ENCODE measurements at regions not wholly inside any gene's neighbourhood (a gene's known extent, or its start where the extent isn't known, plus 50 kb on each side); places are given as distances from the start of the nearest gene placed in this dataset.
"Not testable (repeated sequence)": the region's sequence is repeated elsewhere in the genome, so short reads cannot be mapped to it uniquely, and the experiment has no call there.

GRCh38 chr6:6869094-6869493, 238.7 kb upstream of the RREB1 start:
- H3K9me3 Mint-ChIP-seq (ENCODE audit: insufficient read depth), result no peaks in the 10 kb centered on the region
- no peaks in the 10 kb centered on the region for H3K4me1 Mint-ChIP-seq (ENCODE audit: low read depth)
- ChIA-PET POLR2A (no interaction called here), CTCF (interaction anchor here (1.0 to 1.3 kb wide), 2 partner anchors 172 to 192 kb away, joined by 3 read pairs; no protein-coding TSS in a partner anchor)
- H3K36me3 Mint-ChIP-seq (ENCODE audit: low read depth), result no peaks in the 10 kb centered on the region
- no peak overlapping the region for H3K4me3 Mint-ChIP-seq
- DNase-seq (no peak), ATAC-seq (no peak)
- no peak overlapping the region for H3K27ac Mint-ChIP-seq
- H3K27me3 Mint-ChIP-seq (ENCODE audit: low read depth), result no peaks in the 10 kb centered on the region

GRCh38 chr6:6870921-6871320, 236.8 kb upstream of the RREB1 start:
- Mint-ChIP-seq H3K4me3 (no peak overlapping the region), H3K36me3 (ENCODE audit: low read depth) (no peaks in the 10 kb centered on the region), H3K27ac (no peak overlapping the region), H3K27me3 (ENCODE audit: low read depth) (peaks cover 3% of the 10 kb centered on the region), H3K9me3 (ENCODE audit: insufficient read depth) (no peaks in the 10 kb centered on the region), H3K4me1 (ENCODE audit: low read depth) (no peaks in the 10 kb centered on the region)
- ATAC-seq (no peak), DNase-seq (no peak)
- POLR2A ChIA-PET, result no interaction called here
- CTCF ChIA-PET, result no interaction called here

GRCh38 chr6:6872459-6873344, 235.1 kb upstream of the RREB1 start:
- Mint-ChIP-seq H3K9me3 (ENCODE audit: insufficient read depth) (no peaks in the 10 kb centered on the region), H3K4me1 (ENCODE audit: low read depth) (no peaks in the 10 kb centered on the region), H3K27ac (no peak overlapping the region), H3K36me3 (ENCODE audit: low read depth) (no peaks in the 10 kb centered on the region), H3K4me3 (no peak overlapping the region), H3K27me3 (ENCODE audit: low read depth) (peaks cover 4% of the 10 kb centered on the region)
- CTCF ChIA-PET, result interaction anchor here (1.2 kb wide), 1 partner anchor 9 kb away, joined by 3 read pairs; no protein-coding TSS in a partner anchor
- ATAC-seq (no peak), DNase-seq (no peak)
- POLR2A ChIA-PET, result no interaction called here

- CTCF ChIA-PET, result no interaction called here
- no peak for DNase-seq
- Mint-ChIP-seq H3K27me3 (ENCODE audit: low read depth) (peaks cover 4% of the 10 kb centered on the region), H3K36me3 (ENCODE audit: low read depth) (no peaks in the 10 kb centered on the region), H3K4me3 (no peak overlapping the region), H3K9me3 (ENCODE audit: insufficient read depth) (no peaks in the 10 kb centered on the region), H3K4me1 (ENCODE audit: low read depth) (no peaks in the 10 kb centered on the region), H3K27ac (no peak overlapping the region)
- no peak for ATAC-seq
- POLR2A ChIA-PET, result no interaction called here
These were observed 234.0 kb upstream of the RREB1 start for GRCh38 chr6:6873778-6874177.

GRCh38 chr6:6875818-6876470, 231.8 kb upstream of the RREB1 start:
- no peaks in the 10 kb centered on the region for H3K36me3 Mint-ChIP-seq (ENCODE audit: low read depth)
- ChIA-PET CTCF (no interaction called here), POLR2A (no interaction called here)
- DNase-seq, result no peak
- no peaks in the 10 kb centered on the region for H3K9me3 Mint-ChIP-seq (ENCODE audit: insufficient read depth)
- H3K27me3 Mint-ChIP-seq (ENCODE audit: low read depth), result peaks cover 4% of the 10 kb centered on the region
- no peak for ATAC-seq
- H3K27ac Mint-ChIP-seq, result no peak overlapping the region
- H3K4me1 Mint-ChIP-seq (ENCODE audit: low read depth), result no peaks in the 10 kb centered on the region
- no peak overlapping the region for H3K4me3 Mint-ChIP-seq

- ATAC-seq; H3K36me3 Mint-ChIP-seq (ENCODE audit: low read depth); POLR2A ChIA-PET; H3K27ac Mint-ChIP-seq; H3K4me1 Mint-ChIP-seq (ENCODE audit: low read depth); CTCF ChIA-PET; DNase-seq; H3K9me3 Mint-ChIP-seq (ENCODE audit: insufficient read depth); H3K4me3 Mint-ChIP-seq; H3K27me3 Mint-ChIP-seq (ENCODE audit: low read depth): not testable (repeated sequence)
These were observed 230.0 kb upstream of the RREB1 start for GRCh38 chr6:6877792-6878191.

GRCh38 chr6:6878887-6879585, 228.7 kb upstream of the RREB1 start:
- H3K4me3 Mint-ChIP-seq, result no peak overlapping the region
- no peaks in the 10 kb centered on the region for H3K36me3 Mint-ChIP-seq (ENCODE audit: low read depth)
- peaks cover 4% of the 10 kb centered on the region for H3K27me3 Mint-ChIP-seq (ENCODE audit: low read depth)
- ATAC-seq (no peak), DNase-seq (no peak)
- CTCF ChIA-PET, result no interaction called here
- H3K9me3 Mint-ChIP-seq (ENCODE audit: insufficient read depth), result no peaks in the 10 kb centered on the region
- no peaks in the 10 kb centered on the region for H3K4me1 Mint-ChIP-seq (ENCODE audit: low read depth)
- no peak overlapping the region for H3K27ac Mint-ChIP-seq
- POLR2A ChIA-PET, result no interaction called here

- CTCF ChIA-PET; H3K27ac Mint-ChIP-seq; ATAC-seq; H3K4me3 Mint-ChIP-seq; H3K27me3 Mint-ChIP-seq (ENCODE audit: low read depth); H3K36me3 Mint-ChIP-seq (ENCODE audit: low read depth); H3K4me1 Mint-ChIP-seq (ENCODE audit: low read depth); POLR2A ChIA-PET; H3K9me3 Mint-ChIP-seq (ENCODE audit: insufficient read depth); DNase-seq: not testable (repeated sequence)
These were observed 228.2 kb upstream of the RREB1 start for GRCh38 chr6:6879586-6879974.

GRCh38 chr6:6880745-6881437, 226.9 kb upstream of the RREB1 start:
- ATAC-seq (no peak), DNase-seq (no peak)
- no peaks in the 10 kb centered on the region for H3K36me3 Mint-ChIP-seq (ENCODE audit: low read depth)
- peaks cover 3% of the 10 kb centered on the region for H3K4me1 Mint-ChIP-seq (ENCODE audit: low read depth)
- peaks cover 2% of the 10 kb centered on the region for H3K27me3 Mint-ChIP-seq (ENCODE audit: low read depth)
- ChIA-PET CTCF (interaction anchor here (1.2 kb wide), 1 partner anchor 9 kb away, joined by 3 read pairs; no protein-coding TSS in a partner anchor), POLR2A (no interaction called here)
- H3K27ac Mint-ChIP-seq, result no peak overlapping the region
- no peak overlapping the region for H3K4me3 Mint-ChIP-seq
- H3K9me3 Mint-ChIP-seq (ENCODE audit: insufficient read depth), result no peaks in the 10 kb centered on the region

- CTCF ChIA-PET, result interaction anchor here (0.9 to 1.2 kb wide), 3 partner anchors 10 to 205 kb away, joined by 3 read pairs; no protein-coding TSS in a partner anchor
- Mint-ChIP-seq H3K9me3 (ENCODE audit: insufficient read depth) (no peaks in the 10 kb centered on the region), H3K27ac (no peak overlapping the region), H3K4me3 (no peak overlapping the region), H3K27me3 (ENCODE audit: low read depth) (no peaks in the 10 kb centered on the region), H3K36me3 (ENCODE audit: low read depth) (no peaks in the 10 kb centered on the region), H3K4me1 (ENCODE audit: low read depth) (peaks cover 7% of the 10 kb centered on the region)
- ATAC-seq (no peak), DNase-seq (no peak)
- POLR2A ChIA-PET, result no interaction called here
These were observed 226.1 kb upstream of the RREB1 start for GRCh38 chr6:6881438-6882225.

GRCh38 chr6:6882592-6882991, 225.2 kb upstream of the RREB1 start:
- ChIA-PET POLR2A (no interaction called here), CTCF (interaction anchor here (1.0 kb wide), 1 partner anchor 205 kb away, joined by 3 read pairs; no protein-coding TSS in a partner anchor)
- no peaks in the 10 kb centered on the region for H3K9me3 Mint-ChIP-seq (ENCODE audit: insufficient read depth)
- DNase-seq, result no peak
- no peak overlapping the region for H3K4me3 Mint-ChIP-seq
- no peak overlapping the region for H3K27ac Mint-ChIP-seq
- H3K4me1 Mint-ChIP-seq (ENCODE audit: low read depth), result peaks cover 7% of the 10 kb centered on the region
- H3K27me3 Mint-ChIP-seq (ENCODE audit: low read depth), result no peaks in the 10 kb centered on the region
- no peaks in the 10 kb centered on the region for H3K36me3 Mint-ChIP-seq (ENCODE audit: low read depth)
- no peak for ATAC-seq

Measured in activated CD8-positive, alpha-beta T cell treated with anti-CD3 and anti-CD28 coated beads, Interleukin-2, amount 10 ng/mL, durations not matched to agents 7 days and 5 days (primary cell).